ENCODE measurements at regions not wholly inside any gene's neighbourhood (a gene's known extent, or its start where the extent isn't known, plus 50 kb on each side); places are given as distances from the start of the nearest gene placed in this dataset.

DNA sequence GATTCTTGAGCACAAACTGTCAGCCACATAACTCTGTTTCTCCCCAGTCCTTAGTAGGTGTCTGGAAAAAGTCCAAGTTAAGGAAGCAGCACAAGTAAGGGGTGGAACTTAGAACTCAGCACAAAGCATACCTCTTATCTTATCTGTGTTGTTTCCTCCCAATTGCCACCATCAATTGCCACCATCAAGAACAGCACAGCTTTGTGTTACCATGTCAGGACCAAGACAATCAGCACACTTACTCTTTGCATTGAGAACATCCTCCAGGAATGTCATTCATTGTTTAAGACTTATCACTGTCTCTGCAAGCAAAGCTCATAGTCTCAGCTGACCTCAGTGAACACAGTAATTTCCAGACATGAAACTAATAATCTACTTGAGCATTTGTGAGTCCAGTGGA, 212.7 kb upstream of the FSHR start:
- Histone ChIP-seq H3K9ac (ENCODE audit: low read length) (no peak overlapping the region), H3K4me3 (ENCODE audit: insufficient read depth, low read depth, low read length) (no peak overlapping the region), H3K27me3 (ENCODE audit: insufficient read depth, low read length) (no peaks in the 10 kb centered on the region), H3K9me3 (ENCODE audit: insufficient read depth, low read depth, low read length) (no peaks in the 10 kb centered on the region), H4K20me1 (ENCODE audit: insufficient read depth, low read length) (no peaks in the 10 kb centered on the region), H3K4me2 (ENCODE audit: low read length) (no peak overlapping the region), H3K4me1 (ENCODE audit: insufficient read depth, low read length) (no peaks in the 10 kb centered on the region), H3K36me3 (ENCODE audit: insufficient read depth, low read length) (no peaks in the 10 kb centered on the region), H3K79me2 (ENCODE audit: insufficient read depth, low read length) (no peaks in the 10 kb centered on the region), H3K27ac (ENCODE audit: low read depth, low read length) (no peak overlapping the region), H2AFZ (ENCODE audit: low read depth, low read length) (no peak overlapping the region)
- Mint-ChIP-seq H3K36me3 (ENCODE audit: low read depth, unreplicated experiment) (no peaks in the 10 kb centered on the region), H3K4me3 (ENCODE audit: unreplicated experiment) (no peak overlapping the region), H3K27me3 (ENCODE audit: low read depth, unreplicated experiment) (peaks cover 7% of the 10 kb centered on the region), H3K9me3 (ENCODE audit: unreplicated experiment) (no peaks in the 10 kb centered on the region), H3K27ac (ENCODE audit: unreplicated experiment) (no peak overlapping the region), H3K4me1 (ENCODE audit: low read depth, unreplicated experiment) (no peaks in the 10 kb centered on the region)
- TF ChIP-seq, protein P1, sequence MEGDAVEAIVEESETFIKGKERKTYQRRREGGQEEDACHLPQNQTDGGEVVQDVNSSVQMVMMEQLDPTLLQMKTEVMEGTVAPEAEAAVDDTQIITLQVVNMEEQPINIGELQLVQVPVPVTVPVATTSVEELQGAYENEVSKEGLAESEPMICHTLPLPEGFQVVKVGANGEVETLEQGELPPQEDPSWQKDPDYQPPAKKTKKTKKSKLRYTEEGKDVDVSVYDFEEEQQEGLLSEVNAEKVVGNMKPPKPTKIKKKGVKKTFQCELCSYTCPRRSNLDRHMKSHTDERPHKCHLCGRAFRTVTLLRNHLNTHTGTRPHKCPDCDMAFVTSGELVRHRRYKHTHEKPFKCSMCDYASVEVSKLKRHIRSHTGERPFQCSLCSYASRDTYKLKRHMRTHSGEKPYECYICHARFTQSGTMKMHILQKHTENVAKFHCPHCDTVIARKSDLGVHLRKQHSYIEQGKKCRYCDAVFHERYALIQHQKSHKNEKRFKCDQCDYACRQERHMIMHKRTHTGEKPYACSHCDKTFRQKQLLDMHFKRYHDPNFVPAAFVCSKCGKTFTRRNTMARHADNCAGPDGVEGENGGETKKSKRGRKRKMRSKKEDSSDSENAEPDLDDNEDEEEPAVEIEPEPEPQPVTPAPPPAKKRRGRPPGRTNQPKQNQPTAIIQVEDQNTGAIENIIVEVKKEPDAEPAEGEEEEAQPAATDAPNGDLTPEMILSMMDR (IDR thresholded peaks at IDR 0.05; ENCODE audit: insufficient read depth, low read depth, low read length), result no peak
- no peak for TF ChIP-seq EZH2 (IDR thresholded peaks at IDR 0.05; ENCODE audit: insufficient read depth, low read length)
- DNase-seq (ENCODE audit: low read depth) (no peak), FAIRE-seq (no peak)

DNA sequence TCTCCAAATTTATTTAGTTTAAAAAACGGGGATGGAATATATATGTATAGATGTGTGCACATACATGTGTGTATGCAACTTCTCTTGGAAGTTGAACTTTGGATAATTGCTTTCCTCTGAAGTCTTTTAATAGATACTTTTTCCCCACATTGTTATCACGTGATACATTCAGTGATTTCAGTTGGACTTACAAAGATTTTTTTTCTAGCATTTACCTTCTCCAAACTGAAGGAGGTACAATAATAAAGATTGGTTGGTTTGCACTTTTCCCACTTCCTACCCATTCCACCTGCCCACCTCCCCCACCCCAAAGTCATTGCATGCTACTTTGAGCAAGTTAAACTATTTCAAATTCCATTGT, 206.1 kb upstream of the FSHR start:
- H3K9me3 ChIP-seq (ENCODE audit: insufficient read depth, low read depth, low read length), result no peaks in the 10 kb centered on the region
- H3K4me1 Mint-ChIP-seq (ENCODE audit: low read depth, unreplicated experiment), result no peaks in the 10 kb centered on the region
- no peak overlapping the region for H3K27ac Mint-ChIP-seq (ENCODE audit: unreplicated experiment)
- no peaks in the 10 kb centered on the region for H3K36me3 Mint-ChIP-seq (ENCODE audit: low read depth, unreplicated experiment)
- H3K4me3 ChIP-seq (ENCODE audit: insufficient read depth, low read depth, low read length), result no peak overlapping the region
- no peaks in the 10 kb centered on the region for H4K20me1 ChIP-seq (ENCODE audit: insufficient read depth, low read length)
- no peak overlapping the region for H3K4me2 ChIP-seq (ENCODE audit: low read length)
- FAIRE-seq (no peak), DNase-seq (ENCODE audit: low read depth) (no peak)
- H3K27me3 Mint-ChIP-seq (ENCODE audit: low read depth, unreplicated experiment), result no peaks in the 10 kb centered on the region
- H3K4me1 ChIP-seq (ENCODE audit: insufficient read depth, low read length), result no peaks in the 10 kb centered on the region
- H3K27me3 ChIP-seq (ENCODE audit: insufficient read depth, low read length), result no peaks in the 10 kb centered on the region
- TF ChIP-seq, protein P1 (IDR thresholded peaks at IDR 0.05; ENCODE audit: insufficient read depth, low read depth, low read length), result no peak
- TF ChIP-seq EZH2 (IDR thresholded peaks at IDR 0.05; ENCODE audit: insufficient read depth, low read length), result no peak
- no peak overlapping the region for H3K4me3 Mint-ChIP-seq (ENCODE audit: unreplicated experiment)
- H3K79me2 ChIP-seq (ENCODE audit: insufficient read depth, low read length), result no peaks in the 10 kb centered on the region
- no peaks in the 10 kb centered on the region for H3K36me3 ChIP-seq (ENCODE audit: insufficient read depth, low read length)
- no peaks in the 10 kb centered on the region for H3K9me3 Mint-ChIP-seq (ENCODE audit: unreplicated experiment)
- no peak overlapping the region for H3K9ac ChIP-seq (ENCODE audit: low read length)
- no peak overlapping the region for H3K27ac ChIP-seq (ENCODE audit: low read depth, low read length)
- no peak overlapping the region for H2AFZ ChIP-seq (ENCODE audit: low read depth, low read length)

DNA sequence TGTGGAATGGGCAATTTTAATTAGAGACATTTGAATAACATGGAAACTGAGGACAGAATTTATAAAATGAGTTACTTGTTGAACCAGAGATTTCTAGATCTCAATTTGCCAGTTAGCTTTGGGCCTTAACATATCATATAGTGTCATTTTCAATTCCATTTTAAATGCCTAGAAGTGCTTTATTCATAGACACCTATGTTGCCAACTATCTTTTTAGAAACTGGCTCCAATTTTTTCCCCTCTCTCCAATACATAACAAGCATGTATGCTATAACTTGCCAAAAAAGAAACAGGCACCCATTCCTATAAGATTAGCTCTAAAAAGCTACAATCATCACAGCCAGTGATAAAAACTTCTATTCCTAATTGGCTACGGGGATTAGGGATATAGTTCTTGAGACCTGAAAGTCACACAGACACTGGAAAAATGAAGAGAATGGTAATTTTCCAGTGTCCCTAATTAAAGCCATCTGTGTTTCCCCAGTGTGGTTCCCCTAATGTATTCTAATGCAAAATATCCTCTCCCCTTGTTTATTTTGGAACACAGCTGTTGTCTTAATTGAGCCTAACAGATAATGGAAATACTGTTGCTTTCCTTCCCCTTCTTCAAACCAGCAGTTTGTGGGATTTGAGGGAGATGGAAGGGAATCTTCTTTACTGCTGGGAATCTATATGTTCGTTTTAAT, 205.5 kb upstream of the FSHR start:
- Mint-ChIP-seq H3K4me1 (ENCODE audit: low read depth, unreplicated experiment) (no peaks in the 10 kb centered on the region), H3K27me3 (ENCODE audit: low read depth, unreplicated experiment) (no peaks in the 10 kb centered on the region), H3K36me3 (ENCODE audit: low read depth, unreplicated experiment) (no peaks in the 10 kb centered on the region), H3K4me3 (ENCODE audit: unreplicated experiment) (no peak overlapping the region), H3K27ac (ENCODE audit: unreplicated experiment) (no peak overlapping the region), H3K9me3 (ENCODE audit: unreplicated experiment) (no peaks in the 10 kb centered on the region)
- Histone ChIP-seq H3K36me3 (ENCODE audit: insufficient read depth, low read length) (no peaks in the 10 kb centered on the region), H3K4me3 (ENCODE audit: insufficient read depth, low read depth, low read length) (no peak overlapping the region), H3K9me3 (ENCODE audit: insufficient read depth, low read depth, low read length) (no peaks in the 10 kb centered on the region), H3K27me3 (ENCODE audit: insufficient read depth, low read length) (no peaks in the 10 kb centered on the region), H4K20me1 (ENCODE audit: insufficient read depth, low read length) (no peaks in the 10 kb centered on the region), H2AFZ (ENCODE audit: low read depth, low read length) (no peak overlapping the region), H3K27ac (ENCODE audit: low read depth, low read length) (no peak overlapping the region), H3K79me2 (ENCODE audit: insufficient read depth, low read length) (no peaks in the 10 kb centered on the region), H3K4me1 (ENCODE audit: insufficient read depth, low read length) (no peaks in the 10 kb centered on the region), H3K9ac (ENCODE audit: low read length) (no peak overlapping the region), H3K4me2 (ENCODE audit: low read length) (no peak overlapping the region)
- DNase-seq (ENCODE audit: low read depth) (no peak), FAIRE-seq (no peak)
- TF ChIP-seq, protein P1 (IDR thresholded peaks at IDR 0.05; ENCODE audit: insufficient read depth, low read depth, low read length), result no peak
- no peak for TF ChIP-seq EZH2 (IDR thresholded peaks at IDR 0.05; ENCODE audit: insufficient read depth, low read length)
